ENCODE measurements at regions not wholly inside any gene's neighbourhood (a gene's known extent, or its start where the extent isn't known, plus 50 kb on each side); places are given as distances from the start of the nearest gene placed in this dataset.

DNA sequence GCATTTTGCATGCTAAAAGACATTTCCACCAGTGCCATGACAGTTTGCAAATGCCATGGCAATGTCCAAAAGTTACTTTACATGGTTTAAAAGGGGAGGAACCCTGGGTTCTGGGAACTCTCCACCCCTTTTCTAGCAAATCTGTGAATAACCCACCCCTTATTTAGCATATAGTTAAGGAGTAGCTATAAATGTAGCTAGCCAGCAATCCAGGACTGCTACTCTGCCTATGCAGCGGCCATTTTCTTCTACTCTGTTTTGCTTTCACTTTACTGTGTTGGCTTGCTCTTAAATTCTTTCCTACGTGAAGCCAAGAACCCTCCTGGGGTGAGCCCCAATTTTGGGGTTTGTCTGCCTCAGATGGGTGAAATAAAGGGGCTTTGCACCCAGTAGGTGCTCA, 141.0 kb downstream of the PTPN11 start:
- Mint-ChIP-seq H3K36me3 (no peaks in the 10 kb centered on the region), H3K27me3 (peaks cover 3% of the 10 kb centered on the region), H3K4me3 (no peak overlapping the region), H3K9me3 (no peaks in the 10 kb centered on the region), H3K27ac (no peak overlapping the region), H3K4me1 (no peaks in the 10 kb centered on the region)
- CTCF ChIA-PET = no interaction called here
- no peak for DNase-seq

DNA sequence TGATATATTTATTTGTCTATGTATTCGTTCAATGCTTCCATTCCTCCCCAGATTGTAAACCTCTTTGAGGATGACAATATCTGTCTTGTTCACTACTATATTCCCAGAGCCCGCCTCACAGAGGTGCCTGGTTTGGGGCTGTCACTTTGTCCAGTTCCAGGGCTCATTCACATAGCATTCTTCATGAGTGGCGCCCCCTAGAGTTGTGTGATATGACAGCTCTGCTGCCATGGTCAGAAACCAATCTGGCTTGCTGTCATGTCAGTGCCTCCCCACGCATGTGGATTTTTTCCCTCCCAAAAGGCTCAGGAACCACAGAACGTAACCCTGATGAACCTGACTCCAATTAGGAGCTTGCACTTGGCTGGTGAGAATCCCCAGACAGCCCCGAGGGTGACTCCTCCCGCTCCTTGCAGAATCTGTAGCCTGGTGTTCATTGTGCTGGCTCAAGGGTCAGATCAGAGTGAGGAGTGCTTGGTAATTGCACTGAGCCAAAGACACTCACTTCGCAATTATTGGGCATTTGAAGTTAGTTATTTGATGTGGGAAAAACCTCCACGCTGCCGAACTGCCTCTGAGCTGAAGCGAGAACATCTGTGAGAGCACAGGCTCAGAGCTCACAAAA, 145.5 kb downstream of the PTPN11 start:
- Mint-ChIP-seq H3K4me3 (no peak overlapping the region), H3K27ac (no peak overlapping the region), H3K9me3 (no peaks in the 10 kb centered on the region), H3K27me3 (peaks cover 3% of the 10 kb centered on the region), H3K36me3 (no peaks in the 10 kb centered on the region), H3K4me1 (no peaks in the 10 kb centered on the region)
- DNase-seq = no peak
- CTCF ChIA-PET = no interaction called here

DNA sequence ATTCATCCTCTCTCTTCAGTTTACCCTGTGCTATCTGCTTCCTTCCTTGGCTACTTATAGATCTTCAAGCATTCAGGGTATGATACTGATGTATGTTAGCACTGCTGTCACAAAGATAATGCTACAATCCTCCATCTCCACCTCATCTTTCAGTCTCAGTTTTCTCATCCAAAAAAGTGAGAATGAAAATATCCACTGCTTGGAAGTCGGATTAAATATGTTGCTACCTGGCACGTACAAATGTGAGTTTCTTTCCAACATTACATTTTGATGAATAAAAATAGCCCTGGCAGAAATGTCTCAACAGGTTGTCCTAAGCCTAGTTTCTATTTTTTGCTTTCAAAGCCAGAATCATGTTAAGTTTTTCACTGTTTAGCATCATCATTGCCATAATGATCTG, 149.9 kb downstream of the PTPN11 start:
- H3K27ac Mint-ChIP-seq = no peak overlapping the region
- CTCF ChIA-PET = no interaction called here

DNA sequence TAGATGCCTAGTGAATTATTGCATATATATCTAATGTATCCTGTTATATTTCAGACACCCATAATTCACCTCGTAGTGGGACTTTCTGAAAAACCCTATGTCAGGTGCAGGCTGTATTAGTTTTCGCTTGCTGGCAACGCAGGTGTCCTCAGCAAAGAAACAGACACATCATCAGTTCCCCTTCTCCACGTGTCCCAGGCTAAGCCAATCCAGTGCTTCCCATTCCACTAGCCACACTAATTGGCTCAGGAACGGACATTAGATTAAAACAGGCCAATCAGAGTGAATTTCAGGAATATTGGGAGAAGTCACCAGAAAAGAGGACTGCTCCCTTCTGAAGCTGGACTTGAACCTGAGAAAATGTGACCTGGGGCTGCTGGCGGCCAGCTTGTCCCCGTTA, 151.3 kb downstream of the PTPN11 start:
- DNase-seq = no peak
- peaks cover 16% of the 10 kb centered on the region for H3K27me3 Mint-ChIP-seq
- no peaks in the 10 kb centered on the region for H3K36me3 Mint-ChIP-seq
- no peak overlapping the region for H3K27ac Mint-ChIP-seq
- CTCF ChIA-PET = no interaction called here
- H3K9me3 Mint-ChIP-seq = no peaks in the 10 kb centered on the region
- no peaks in the 10 kb centered on the region for H3K4me1 Mint-ChIP-seq
- no peak overlapping the region for H3K4me3 Mint-ChIP-seq

More for the DNA sequence above, 149.9 kb downstream of the PTPN11 start:
- H3K36me3 Mint-ChIP-seq = no peaks in the 10 kb centered on the region
- no peaks in the 10 kb centered on the region for H3K9me3 Mint-ChIP-seq
- H3K27me3 Mint-ChIP-seq = peaks cover 16% of the 10 kb centered on the region
- no peak overlapping the region for H3K4me3 Mint-ChIP-seq
- DNase-seq = no peak
- no peaks in the 10 kb centered on the region for H3K4me1 Mint-ChIP-seq

DNA sequence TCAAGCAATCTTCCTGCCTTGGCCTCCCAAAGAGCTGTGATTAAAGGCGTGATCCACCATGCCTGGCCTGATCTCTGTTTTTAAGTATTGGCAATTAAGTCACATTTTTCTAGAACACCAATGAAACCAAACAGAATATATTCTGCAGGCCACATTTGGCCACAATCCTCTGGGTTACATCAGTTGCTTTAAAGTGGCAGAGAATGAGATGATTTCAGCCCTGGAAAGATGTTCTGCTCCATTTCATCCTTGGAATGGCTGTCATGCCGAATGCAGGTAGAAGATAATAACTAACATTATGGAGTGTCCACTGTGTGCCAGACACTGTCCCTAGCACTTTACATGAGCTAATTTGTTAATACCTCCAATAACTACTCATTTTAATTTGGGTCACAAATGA, 154.4 kb downstream of the PTPN11 start:
- Mint-ChIP-seq H3K27ac (no peak overlapping the region), H3K9me3 (no peaks in the 10 kb centered on the region), H3K4me1 (no peaks in the 10 kb centered on the region), H3K27me3 (peaks cover 36% of the 10 kb centered on the region), H3K4me3 (no peak overlapping the region), H3K36me3 (no peaks in the 10 kb centered on the region)
- DNase-seq = no peak
- CTCF ChIA-PET = no interaction called here

DNA sequence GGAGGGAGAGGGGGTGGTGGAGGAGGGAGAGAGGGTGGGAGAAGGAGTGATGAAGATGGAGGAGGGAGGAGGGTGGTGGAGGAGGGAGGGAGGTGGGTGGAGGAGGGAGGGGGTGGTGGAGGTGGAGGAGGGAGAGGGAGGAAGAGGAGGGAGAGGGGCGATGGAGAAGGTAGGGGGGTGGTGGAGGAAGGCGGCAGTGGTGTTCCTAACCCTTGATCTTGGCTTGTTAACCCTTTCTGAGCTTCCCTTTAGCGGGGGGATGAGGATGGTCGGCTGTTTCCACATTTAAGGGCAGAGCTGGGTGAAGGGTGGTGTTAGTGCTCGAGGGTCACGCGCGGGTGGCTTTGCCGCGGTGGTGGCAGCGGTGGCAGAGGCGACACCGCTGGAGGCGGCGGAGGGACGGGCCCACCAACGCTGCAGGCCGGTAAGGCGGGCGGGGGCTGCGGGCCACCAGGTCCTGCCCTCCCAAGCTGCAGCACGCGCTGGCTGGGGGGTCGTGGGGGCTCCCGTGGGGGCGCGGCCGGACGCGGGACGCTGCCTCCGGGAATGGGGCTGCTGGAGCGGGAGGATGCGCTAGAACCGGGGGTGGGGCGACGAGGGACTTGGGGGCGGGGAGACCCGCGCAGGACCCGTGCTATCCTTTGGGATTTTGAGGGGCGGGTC, 156.3 kb downstream of the PTPN11 start:
- Mint-ChIP-seq H3K9me3 (no peaks in the 10 kb centered on the region), H3K27me3 (peaks cover 46% of the 10 kb centered on the region), H3K36me3 (no peaks in the 10 kb centered on the region), H3K27ac (no peak overlapping the region), H3K4me1 (no peaks in the 10 kb centered on the region), H3K4me3 (no peak overlapping the region)
- no peak for DNase-seq
- CTCF ChIA-PET = no interaction called here

DNA sequence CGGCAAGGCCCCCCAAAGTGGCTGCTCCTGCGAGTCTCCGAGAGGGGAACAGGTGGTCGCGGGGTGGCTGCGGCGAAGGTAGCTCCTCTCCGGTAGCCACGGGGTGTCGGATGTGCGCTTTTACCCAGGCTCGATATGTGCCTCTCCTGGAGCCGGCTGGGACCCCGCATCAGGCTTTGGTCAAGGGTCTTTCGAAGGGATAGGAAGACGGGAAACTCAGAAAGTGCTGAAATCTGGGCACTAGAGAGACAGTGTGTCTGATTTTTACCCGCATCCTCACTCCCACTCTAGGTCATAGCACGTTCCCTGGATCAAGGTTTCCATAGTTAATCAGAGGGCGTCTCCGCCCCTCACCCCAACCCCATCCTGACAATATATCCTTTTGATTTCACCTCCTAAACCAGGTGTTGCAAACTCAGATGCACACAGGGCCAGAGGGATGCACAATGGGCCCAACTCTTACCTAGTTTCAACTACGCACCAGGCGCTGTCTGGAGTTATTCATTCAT, 156.9 kb downstream of the PTPN11 start:
- CTCF ChIA-PET = no interaction called here
- no peaks in the 10 kb centered on the region for H3K36me3 Mint-ChIP-seq
- H3K27me3 Mint-ChIP-seq = peaks cover 48% of the 10 kb centered on the region
- no peaks in the 10 kb centered on the region for H3K4me1 Mint-ChIP-seq
- no peak overlapping the region for H3K4me3 Mint-ChIP-seq
- no peak overlapping the region for H3K27ac Mint-ChIP-seq
- no peak for DNase-seq
- H3K9me3 Mint-ChIP-seq = no peaks in the 10 kb centered on the region

DNA sequence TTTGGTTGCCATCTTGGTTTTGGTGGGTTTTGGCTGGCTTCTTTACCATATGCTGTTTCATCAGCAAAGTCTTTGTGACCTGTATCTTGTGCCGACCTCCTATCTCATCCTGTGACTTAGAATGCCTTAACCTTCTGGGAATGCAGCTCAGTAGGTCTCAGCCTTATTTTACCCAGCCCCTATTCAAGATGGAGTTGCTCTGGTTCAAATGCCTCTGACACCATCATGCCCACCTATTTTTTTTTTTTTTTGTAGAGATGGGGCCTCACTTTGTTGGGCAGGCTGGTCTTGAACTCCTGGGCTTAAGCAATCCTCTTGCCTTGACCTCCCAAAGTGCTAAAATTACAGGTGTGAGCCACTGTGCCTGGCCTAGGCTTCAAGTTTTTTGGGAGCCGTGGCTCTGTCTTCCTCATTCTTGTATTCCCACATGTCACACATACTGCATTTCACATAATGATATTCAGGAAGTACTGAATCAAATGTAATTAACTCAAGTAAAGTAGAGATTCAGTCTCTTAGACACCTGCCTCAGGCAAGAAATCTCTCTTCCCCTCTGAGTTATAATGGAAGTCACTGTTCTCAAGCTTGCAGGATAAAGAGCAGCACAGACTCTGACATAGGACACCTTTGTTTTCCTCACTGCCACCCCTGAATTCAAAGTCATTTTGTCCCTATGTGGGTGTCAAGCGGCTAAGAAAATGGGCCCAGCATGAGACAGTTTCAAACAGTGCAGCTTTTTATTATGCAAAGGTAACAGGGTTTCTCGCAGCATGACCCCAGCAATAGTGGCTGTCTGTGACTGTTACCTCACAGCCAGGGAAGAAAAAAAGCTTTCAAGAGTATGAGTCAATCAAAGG, 159.0 kb downstream of the PTPN11 start:
- no peak for DNase-seq
- H3K9me3 Mint-ChIP-seq = no peaks in the 10 kb centered on the region
- H3K4me3 Mint-ChIP-seq = no peak overlapping the region
- H3K36me3 Mint-ChIP-seq = no peaks in the 10 kb centered on the region
- CTCF ChIA-PET = no interaction called here
- H3K27me3 Mint-ChIP-seq = peaks cover 37% of the 10 kb centered on the region
- no peaks in the 10 kb centered on the region for H3K4me1 Mint-ChIP-seq
- no peak overlapping the region for H3K27ac Mint-ChIP-seq

DNA sequence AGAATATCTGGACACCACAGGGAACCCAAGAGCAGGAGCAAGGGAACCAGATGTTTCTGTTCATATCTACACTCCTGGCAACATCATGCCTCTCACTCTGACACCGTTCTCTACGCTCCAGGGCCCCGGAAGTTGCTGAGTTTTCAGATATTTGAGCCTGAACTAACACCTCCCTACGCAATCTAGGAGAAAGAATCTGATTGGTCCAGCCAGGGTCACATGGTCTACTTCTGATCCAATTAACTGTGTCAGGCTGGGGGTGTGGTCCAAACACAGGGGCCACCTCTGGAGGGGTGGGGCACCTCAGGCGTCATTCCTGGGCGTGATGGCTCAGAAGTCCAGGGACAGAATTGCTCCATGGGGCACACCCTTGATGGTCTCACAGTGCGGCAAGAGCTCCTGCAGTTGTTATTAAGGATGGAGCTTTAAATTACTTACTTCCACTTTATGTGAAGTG, 165.5 kb downstream of the PTPN11 start:
- H3K27me3 Mint-ChIP-seq = peaks cover 9% of the 10 kb centered on the region
- CTCF ChIA-PET = no interaction called here
- no peak for DNase-seq
- no peaks in the 10 kb centered on the region for H3K9me3 Mint-ChIP-seq
- H3K4me1 Mint-ChIP-seq = no peaks in the 10 kb centered on the region
- H3K27ac Mint-ChIP-seq = no peak overlapping the region
- H3K36me3 Mint-ChIP-seq = no peaks in the 10 kb centered on the region
- H3K4me3 Mint-ChIP-seq = no peak overlapping the region

DNA sequence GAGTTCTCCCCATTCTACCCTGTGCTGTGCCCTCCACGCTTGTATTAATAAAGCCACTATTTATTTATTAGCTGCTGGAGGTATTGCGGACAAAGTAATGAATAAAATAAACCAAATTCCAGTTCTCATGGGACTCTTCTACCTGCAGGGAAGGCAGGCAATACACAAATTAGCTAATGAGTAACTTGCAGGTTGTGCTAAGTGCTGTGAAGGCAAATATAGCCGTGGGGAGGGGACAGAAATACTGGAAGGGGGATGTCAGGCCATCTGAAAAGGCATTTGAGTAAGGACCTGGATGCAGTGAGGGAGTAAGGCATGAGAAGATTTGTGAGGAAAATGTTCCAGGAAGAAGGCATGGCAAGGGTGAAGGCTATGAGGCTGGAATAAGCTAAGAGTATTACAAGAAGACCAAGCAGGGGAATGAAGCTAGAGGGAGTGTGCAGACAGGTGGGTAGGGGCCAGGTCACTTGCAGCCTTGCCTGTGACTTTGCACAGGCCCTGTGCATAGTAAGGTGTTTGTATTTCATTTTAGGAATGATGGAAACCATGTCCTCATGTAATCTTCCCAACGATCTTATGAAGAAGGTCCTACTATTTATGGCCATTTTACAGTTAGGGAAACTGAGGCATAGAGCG, 167.5 kb downstream of the PTPN11 start:
- Mint-ChIP-seq H3K36me3 (no peaks in the 10 kb centered on the region), H3K27me3 (no peaks in the 10 kb centered on the region), H3K4me1 (no peaks in the 10 kb centered on the region), H3K9me3 (no peaks in the 10 kb centered on the region), H3K4me3 (no peak overlapping the region), H3K27ac (no peak overlapping the region)
- CTCF ChIA-PET = no interaction called here
- DNase-seq = no peak

DNA sequence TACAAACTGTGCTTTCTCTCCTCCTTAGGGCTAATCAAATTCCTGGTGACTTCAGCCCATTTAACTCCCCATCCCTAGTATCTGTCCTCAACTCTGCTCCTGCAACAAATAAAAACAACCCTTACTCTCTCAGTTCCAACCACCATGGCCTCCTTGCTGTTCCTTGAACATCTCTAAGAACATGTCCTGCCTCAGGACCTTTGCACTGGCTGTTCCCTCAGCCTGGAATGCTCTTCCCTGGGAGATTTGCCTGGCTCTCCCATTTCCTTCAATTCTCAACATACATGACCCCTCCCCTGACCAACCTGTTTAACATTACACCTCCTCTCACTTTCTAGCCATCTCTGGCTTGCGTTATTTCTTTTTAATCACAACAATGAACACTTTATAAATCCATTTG, 170.5 kb downstream of the PTPN11 start:
- Mint-ChIP-seq H3K27me3 (no peaks in the 10 kb centered on the region), H3K9me3 (no peaks in the 10 kb centered on the region), H3K27ac (no peak overlapping the region), H3K4me1 (no peaks in the 10 kb centered on the region), H3K4me3 (no peak overlapping the region), H3K36me3 (no peaks in the 10 kb centered on the region)
- CTCF ChIA-PET = no interaction called here
- no peak for DNase-seq

DNA sequence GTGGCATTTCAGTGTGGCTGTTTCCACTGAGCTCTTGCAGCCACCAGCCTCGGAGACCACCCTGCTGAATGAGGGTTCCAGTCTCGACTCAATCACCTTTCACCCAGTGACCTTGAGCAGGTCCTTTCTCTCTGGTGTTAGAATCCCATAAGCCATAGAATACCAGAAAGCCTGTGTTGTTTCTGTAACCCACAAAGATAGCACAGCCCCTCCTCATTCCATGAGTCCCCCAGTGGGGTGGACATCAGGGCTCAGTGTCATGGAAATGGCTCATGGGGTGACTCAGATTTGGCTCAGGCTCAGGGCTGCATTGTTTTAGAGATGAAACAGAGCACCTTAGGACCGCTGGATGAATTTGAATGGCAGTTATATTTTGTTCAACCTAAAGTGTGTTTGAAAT, 171.5 kb downstream of the PTPN11 start:
- H3K27me3 Mint-ChIP-seq = peaks cover 1% of the 10 kb centered on the region
- H3K4me1 Mint-ChIP-seq = no peaks in the 10 kb centered on the region
- H3K27ac Mint-ChIP-seq = no peak overlapping the region
- CTCF ChIA-PET = no interaction called here
- H3K4me3 Mint-ChIP-seq = no peak overlapping the region
- H3K9me3 Mint-ChIP-seq = no peaks in the 10 kb centered on the region
- no peak for DNase-seq
- no peaks in the 10 kb centered on the region for H3K36me3 Mint-ChIP-seq

DNA sequence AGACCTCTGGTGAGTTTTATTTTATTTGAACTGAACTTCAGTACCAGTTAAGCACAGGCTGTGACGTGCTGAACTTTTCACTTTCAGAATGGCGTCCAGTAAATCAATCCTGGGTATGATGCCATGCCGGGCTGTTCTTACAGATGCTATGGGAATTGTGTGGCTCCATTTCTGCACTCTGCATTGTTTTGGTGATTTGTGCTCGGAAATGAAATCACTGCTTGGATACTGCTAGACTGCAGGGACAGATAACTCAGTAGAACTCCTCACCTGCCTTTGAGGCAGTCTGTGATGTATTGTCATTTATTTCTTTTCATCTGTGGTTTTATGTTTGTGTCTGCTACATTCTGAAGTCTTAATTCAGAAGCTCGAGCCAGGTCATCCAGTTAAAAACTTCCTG, 172.7 kb downstream of the PTPN11 start:
- Mint-ChIP-seq H3K27ac (no peak overlapping the region), H3K4me1 (no peaks in the 10 kb centered on the region), H3K27me3 (peaks cover 9% of the 10 kb centered on the region), H3K36me3 (no peaks in the 10 kb centered on the region), H3K9me3 (no peaks in the 10 kb centered on the region), H3K4me3 (no peak overlapping the region)
- DNase-seq = no peak
- CTCF ChIA-PET = no interaction called here

DNA sequence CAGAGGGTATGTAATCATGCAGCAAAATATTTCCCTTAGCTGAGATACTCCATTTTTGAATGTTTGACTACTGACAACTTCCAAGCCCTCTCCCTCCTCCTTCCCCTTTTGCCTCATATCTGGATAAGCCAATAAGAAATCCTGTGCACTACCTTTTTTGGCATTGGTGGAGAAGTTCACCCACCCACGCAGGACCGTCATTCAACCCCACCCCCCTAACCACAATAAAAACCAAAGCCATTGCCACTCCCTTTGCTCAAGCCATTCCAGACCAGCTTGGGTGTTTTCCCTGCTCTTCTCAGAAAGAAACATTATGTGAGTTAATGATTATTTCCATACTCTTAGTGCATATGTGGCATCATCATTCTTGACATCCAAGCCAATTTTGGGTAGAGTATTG, 176.7 kb downstream of the PTPN11 start:
- H3K4me3 Mint-ChIP-seq = no peak overlapping the region

More for the DNA sequence above, 176.7 kb downstream of the PTPN11 start:
- Mint-ChIP-seq H3K27ac (no peak overlapping the region), H3K9me3 (no peaks in the 10 kb centered on the region), H3K36me3 (no peaks in the 10 kb centered on the region), H3K4me1 (no peaks in the 10 kb centered on the region), H3K27me3 (peaks cover 9% of the 10 kb centered on the region)
- CTCF ChIA-PET = no interaction called here
- no peak for DNase-seq
